ENCODE measurements at regions not wholly inside any gene's neighbourhood (a gene's known extent, or its start where the extent isn't known, plus 50 kb on each side); places are given as distances from the start of the nearest gene placed in this dataset.

- TF ChIP-seq CTCF (IDR thresholded peaks at IDR 0.05; ENCODE audit: borderline replicate concordance, extremely low read depth, low read length, poor library complexity, severe bottlenecking) (no peak), EZH2 (IDR thresholded peaks at IDR 0.05; ENCODE audit: borderline replicate concordance, low read depth, low read length, severe bottlenecking) (no peak)
Observed at GRCh38 chr3:95351158-95351557, 1288.3 kb downstream of the NSUN3 start.

Data from DND-41 (cell line).